Activated CD8-positive, alpha-beta T cell treated with anti-CD3 and anti-CD28 coated beads for 36 hours (primary cell): ENCODE measurements at regions not wholly inside any gene's neighbourhood (a gene's known extent, or its start where the extent isn't known, plus 50 kb on each side); places are given as distances from the start of the nearest gene placed in this dataset.

Source experiments
- ATAC-seq: fragments of 200-7000 bp; cut with Tn5 transposase; one replicate; pipeline ENCODE4 v1.10.0; 2021; ENCODE audit warnings: mild to moderate bottlenecking, moderate library complexity
- CTCF ChIA-PET: fragments of 350-600 bp; sonication (Branson Sonifier 250); formaldehyde crosslinking; loops from one replicate; lab custom pipeline; 2021; ENCODE audit warnings: antibody characterized with exemption; lab: Charles Lee
- POLR2A ChIA-PET: fragments of 350-600 bp; sonication (Branson Sonifier 250); formaldehyde crosslinking; loops from one replicate; lab custom pipeline; 2021; ENCODE audit warnings: antibody characterized with exemption; lab: Charles Lee
- DNase-seq: peaks from one replicate; pipeline ENCODE4 v3.0.0-alpha.2; 2020
- H3K27ac Mint-ChIP-seq: one replicate; pipeline ENCODE4 v1.8.0; 2021; ENCODE audit warnings: mild to moderate bottlenecking, mixed read lengths
- H3K27me3 Mint-ChIP-seq: one replicate; pipeline ENCODE4 v1.8.0; 2021; ENCODE audit warnings: mixed read lengths
- H3K36me3 Mint-ChIP-seq: one replicate; pipeline ENCODE4 v1.8.0; 2021; ENCODE audit warnings: low read depth, mixed read lengths
- H3K4me1 Mint-ChIP-seq: one replicate; pipeline ENCODE4 v1.8.0; 2021; ENCODE audit warnings: low read depth, mixed read lengths
- H3K4me3 Mint-ChIP-seq: one replicate; pipeline ENCODE4 v1.8.0; 2021; ENCODE audit warnings: mild to moderate bottlenecking, moderate library complexity, mixed read lengths
- H3K9me3 Mint-ChIP-seq: one replicate; pipeline ENCODE4 v1.8.0; 2021; ENCODE audit warnings: mixed read lengths
- CTCF ChIP-seq: fragments of 200-600 bp; IDR thresholded peaks from one replicate; pipeline ENCODE4 v1.8.0; 2022; ENCODE audit warnings: antibody characterized with exemption, mild to moderate bottlenecking
- intact Hi-C: fragments of 100-400 bp; cut with micrococcal nuclease; formaldehyde crosslinking; loops from one replicate; pipeline ENCODE4 v1.10.0; 2022

GRCh38 chr1:99570486-99571089 lies 75.3 kb upstream of the PALMD start:
- H3K36me3 Mint-ChIP-seq = no peaks in the 10 kb centered on the region
- POLR2A ChIA-PET = no interaction called here
- DNase-seq = no peak
- no peak overlapping the region for H3K4me3 Mint-ChIP-seq
- no peak for TF ChIP-seq CTCF
- H3K9me3 Mint-ChIP-seq = no peaks in the 10 kb centered on the region
- CTCF ChIA-PET = interaction anchor here (1.3 kb wide), 1 partner anchor 115 kb away, joined by 3 read pairs; no protein-coding TSS in a partner anchor
- intact Hi-C loops = no loop called here
- no peak overlapping the region for H3K27ac Mint-ChIP-seq
- peaks cover 1% of the 10 kb centered on the region for H3K27me3 Mint-ChIP-seq
- H3K4me1 Mint-ChIP-seq = no peaks in the 10 kb centered on the region
- no peak for ATAC-seq

GRCh38 chr1:99571092-99571734 lies 74.7 kb upstream of the PALMD start:
- CTCF ChIA-PET = interaction anchor here (1.3 kb wide), 1 partner anchor 114 kb away, joined by 3 read pairs; no protein-coding TSS in a partner anchor
- no peak overlapping the region for H3K4me3 Mint-ChIP-seq

GRCh38 chr1:99573431-99574217 lies 72.3 kb upstream of the PALMD start:
- Mint-ChIP-seq H3K27ac (no peak overlapping the region), H3K9me3 (no peaks in the 10 kb centered on the region), H3K4me1 (no peaks in the 10 kb centered on the region), H3K4me3 (no peak overlapping the region), H3K27me3 (no peaks in the 10 kb centered on the region), H3K36me3 (no peaks in the 10 kb centered on the region)
- intact Hi-C loops = no loop called here
- ChIA-PET CTCF (no interaction called here), POLR2A (no interaction called here)
- TF ChIP-seq CTCF = no peak
- ATAC-seq (no peak), DNase-seq (no peak)

More at GRCh38 chr1:99571092-99571734, 74.7 kb upstream of the PALMD start:
- POLR2A ChIA-PET = no interaction called here
- Mint-ChIP-seq H3K4me1 (no peaks in the 10 kb centered on the region), H3K36me3 (no peaks in the 10 kb centered on the region), H3K27me3 (peaks cover 1% of the 10 kb centered on the region), H3K9me3 (no peaks in the 10 kb centered on the region), H3K27ac (no peak overlapping the region)
- no peak for DNase-seq
- no peak for ATAC-seq
- intact Hi-C loops = no loop called here
- no peak for TF ChIP-seq CTCF

GRCh38 chr1:99577313-99577712 lies 68.6 kb upstream of the PALMD start:
- POLR2A ChIA-PET = no interaction called here
- Mint-ChIP-seq H3K4me3 (no peak overlapping the region), H3K27me3 (no peaks in the 10 kb centered on the region), H3K4me1 (no peaks in the 10 kb centered on the region), H3K27ac (no peak overlapping the region), H3K9me3 (no peaks in the 10 kb centered on the region), H3K36me3 (no peaks in the 10 kb centered on the region)
- DNase-seq (no peak), ATAC-seq (no peak)
- CTCF ChIA-PET = no interaction called here
- no peak for TF ChIP-seq CTCF
- intact Hi-C loops = no loop called here
